Calu3 (cell line): ENCODE measurements at regions not wholly inside any gene's neighbourhood (a gene's known extent, or its start where the extent isn't known, plus 50 kb on each side); places are given as distances from the start of the nearest gene placed in this dataset.

Source experiments
- BruUV-seq: library from RNA; stranded (reverse); fragments of 400-500 nt; replicated peaks from 2 replicates; lab custom pipeline; 2021; lab: Mats Ljungman, UMichigan
- CTCF ChIA-PET: fragments of 300-600 bp; sonication (Branson Sonifier 250); formaldehyde crosslinking; loops from one replicate; lab custom pipeline; 2022; ENCODE audit warnings: antibody characterized with exemption; lab: Charles Lee
- DNase-seq: peaks from one replicate; pipeline ENCODE4 v3.0.0; 2022
- H3K27ac Mint-ChIP-seq: one replicate; pipeline ENCODE4 v1.8.0; 2022; ENCODE audit warnings: mixed read lengths; ENCODE audit not compliant: unreplicated experiment
- H3K27me3 Mint-ChIP-seq: one replicate; pipeline ENCODE4 v1.8.0; 2022; ENCODE audit warnings: mixed read lengths; ENCODE audit not compliant: unreplicated experiment
- H3K36me3 Mint-ChIP-seq: one replicate; pipeline ENCODE4 v1.8.0; 2022; ENCODE audit warnings: mild to moderate bottlenecking, moderate library complexity, mixed read lengths; ENCODE audit not compliant: insufficient read depth, unreplicated experiment
- H3K4me1 Mint-ChIP-seq: one replicate; pipeline ENCODE4 v1.8.0; 2022; ENCODE audit warnings: mild to moderate bottlenecking, low read depth, mixed read lengths; ENCODE audit not compliant: unreplicated experiment
- H3K4me3 Mint-ChIP-seq: one replicate; pipeline ENCODE4 v1.8.0; 2022; ENCODE audit warnings: mild to moderate bottlenecking, low read depth, moderate library complexity, mixed read lengths; ENCODE audit not compliant: unreplicated experiment
- H3K9me3 Mint-ChIP-seq: one replicate; pipeline ENCODE4 v1.8.0; 2022; ENCODE audit warnings: low read depth, mixed read lengths; ENCODE audit not compliant: unreplicated experiment
- CTCF ChIP-seq: fragments of 200-600 bp; IDR thresholded peaks from one replicate; pipeline ENCODE4 v1.8.0; 2022; ENCODE audit warnings: antibody characterized with exemption; ENCODE audit not compliant: unreplicated experiment
- intact Hi-C: fragments of 100-400 bp; cut with micrococcal nuclease; formaldehyde crosslinking; loops from one replicate; pipeline ENCODE4 v1.10.0; 2022; ENCODE audit not compliant: unreplicated experiment

DNA sequence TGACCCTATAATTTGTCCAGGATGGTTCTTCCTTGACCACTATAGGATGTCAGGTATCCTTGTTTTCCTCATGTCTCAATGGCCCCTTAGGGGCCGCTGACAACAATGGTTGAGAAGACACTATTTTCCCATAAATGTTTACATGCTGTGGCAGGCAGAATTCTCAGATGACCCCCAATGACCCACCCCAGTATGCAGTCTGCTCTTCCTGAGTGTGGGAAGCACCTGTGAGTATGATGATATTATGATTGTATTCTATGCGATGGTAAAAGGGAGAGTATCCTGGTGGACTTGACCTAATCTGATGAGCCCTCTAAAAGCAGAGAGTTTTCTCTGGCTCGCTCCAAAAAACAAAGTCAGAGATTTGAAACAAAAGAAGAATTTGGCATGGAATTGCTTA is 123.1 kb upstream of the DLX2 start:
- Mint-ChIP-seq H3K27me3 (no peaks in the 10 kb centered on the region), H3K4me3 (no peak overlapping the region), H3K27ac (no peak overlapping the region), H3K4me1 (peaks cover 24% of the 10 kb centered on the region), H3K9me3 (no peaks in the 10 kb centered on the region), H3K36me3 (no peaks in the 10 kb centered on the region)
- no TSS peak for BruUV-seq
- no peak for TF ChIP-seq CTCF
- intact Hi-C loops: loop anchor here (1.0 to 2.0 kb wide), 2 partner anchors 53 to 240 kb away; no protein-coding TSS in a partner anchor
- CTCF ChIA-PET: interaction anchor here (0.7 to 1.5 kb wide), 10 partner anchors 9 to 236 kb away, joined by 3 to 10 read pairs (median 5); partner anchors contain the start of gene ITGA6
- no peak for DNase-seq

DNA sequence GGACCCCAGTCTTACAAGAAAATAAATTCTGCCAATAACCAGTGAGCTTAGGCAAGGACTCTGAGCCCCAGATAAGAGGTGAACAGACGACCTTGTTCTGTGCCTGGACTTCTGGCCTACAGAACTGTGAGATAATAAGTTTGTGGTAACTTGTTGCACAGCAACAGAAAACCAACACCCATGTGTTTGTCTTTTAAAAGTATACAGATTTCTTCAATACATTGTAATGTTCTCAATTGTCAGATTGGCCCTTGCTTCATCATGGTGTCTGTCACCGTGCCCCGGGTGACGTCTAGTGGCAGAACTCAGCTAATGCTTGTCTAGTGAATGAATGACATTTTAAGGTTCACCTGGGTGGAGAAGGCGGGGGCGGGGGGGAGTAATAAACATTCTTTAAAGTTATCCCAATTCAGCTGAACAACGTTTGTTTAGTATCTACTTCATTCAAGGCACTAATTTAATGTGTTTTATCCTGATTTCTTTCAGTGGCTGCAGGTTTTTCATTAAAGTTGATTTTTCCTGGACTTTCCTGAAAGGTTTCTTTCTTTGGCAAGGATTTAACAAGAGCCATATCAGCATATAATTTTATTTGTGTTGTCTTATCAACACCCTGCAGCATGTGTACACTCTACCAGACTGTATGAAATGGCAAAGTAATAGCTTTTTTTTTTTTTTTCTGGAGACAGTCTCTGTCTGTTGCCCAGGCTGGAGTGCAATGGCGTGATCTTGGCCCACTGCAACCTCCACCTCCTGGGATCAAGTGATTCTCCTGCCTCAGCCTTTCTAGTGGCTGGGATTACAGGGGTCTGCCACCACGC is 123.8 kb upstream of the DLX2 start:
- no peaks in the 10 kb centered on the region for H3K27me3 Mint-ChIP-seq
- intact Hi-C loops: loop anchor here (1.0 to 2.0 kb wide), 2 partner anchors 54 to 239 kb away; no protein-coding TSS in a partner anchor
- peak; percentile 39 for TF ChIP-seq CTCF
- BruUV-seq: no TSS peak
- no peak overlapping the region for H3K27ac Mint-ChIP-seq
- H3K36me3 Mint-ChIP-seq: no peaks in the 10 kb centered on the region
- peaks cover 31% of the 10 kb centered on the region for H3K4me1 Mint-ChIP-seq
- DNase-seq: peak; percentile 68
- H3K4me3 Mint-ChIP-seq: no peak overlapping the region
- H3K9me3 Mint-ChIP-seq: no peaks in the 10 kb centered on the region
- CTCF ChIA-PET: interaction anchor here (0.7 to 1.5 kb wide), 11 partner anchors 10 to 236 kb away, joined by 3 to 10 read pairs (median 5); partner anchors contain the start of gene ITGA6

DNA sequence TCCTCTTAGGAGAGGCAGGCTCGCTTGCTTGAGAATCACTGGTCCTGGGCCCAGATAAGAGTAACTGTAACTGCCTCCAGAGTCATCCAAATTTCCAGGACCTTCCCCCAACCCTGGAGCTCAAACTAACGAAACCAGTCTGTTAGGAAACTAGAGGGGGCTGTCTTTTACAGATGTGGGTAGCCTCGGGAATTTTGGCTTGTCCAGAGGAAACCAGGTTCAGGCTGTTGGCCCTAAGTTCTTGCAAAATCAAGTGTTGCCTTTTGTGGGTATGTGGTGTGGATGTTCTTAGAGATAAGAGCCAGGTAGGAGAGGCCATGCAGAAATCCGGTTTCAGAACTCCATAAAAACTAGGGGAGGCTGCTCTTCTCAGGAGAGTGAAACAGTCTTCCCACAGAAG is 125.0 kb upstream of the DLX2 start:
- Mint-ChIP-seq H3K9me3 (no peaks in the 10 kb centered on the region), H3K27me3 (no peaks in the 10 kb centered on the region), H3K4me1 (peaks cover 40% of the 10 kb centered on the region), H3K36me3 (peaks cover 6% of the 10 kb centered on the region), H3K27ac (no peak overlapping the region), H3K4me3 (no peak overlapping the region)
- TF ChIP-seq CTCF: no peak
- CTCF ChIA-PET: interaction anchor here (0.5 to 1.0 kb wide), 2 partner anchors 55 to 207 kb away, joined by 3 read pairs; no protein-coding TSS in a partner anchor
- intact Hi-C loops: loop anchor here (2.0 kb wide), 1 partner anchor 55 kb away; no protein-coding TSS in a partner anchor
- BruUV-seq: no TSS peak
- no peak for DNase-seq

- Mint-ChIP-seq H3K9me3 (no peaks in the 10 kb centered on the region), H3K27ac (no peak overlapping the region), H3K27me3 (no peaks in the 10 kb centered on the region), H3K36me3 (peaks cover 6% of the 10 kb centered on the region), H3K4me3 (no peak overlapping the region), H3K4me1 (peaks cover 40% of the 10 kb centered on the region)
- DNase-seq: no peak
- BruUV-seq: no TSS peak
- TF ChIP-seq CTCF: no peak
- intact Hi-C loops: no loop called here
- CTCF ChIA-PET: interaction anchor here (0.5 to 1.0 kb wide), 2 partner anchors 56 to 207 kb away, joined by 3 read pairs; no protein-coding TSS in a partner anchor
Observed at GRCh38 chr2:172228177-172228808, 125.6 kb upstream of the DLX2 start.
